ENCODE measurements at regions not wholly inside any gene's neighbourhood (a gene's known extent, or its start where the extent isn't known, plus 50 kb on each side); places are given as distances from the start of the nearest gene placed in this dataset.

DNA sequence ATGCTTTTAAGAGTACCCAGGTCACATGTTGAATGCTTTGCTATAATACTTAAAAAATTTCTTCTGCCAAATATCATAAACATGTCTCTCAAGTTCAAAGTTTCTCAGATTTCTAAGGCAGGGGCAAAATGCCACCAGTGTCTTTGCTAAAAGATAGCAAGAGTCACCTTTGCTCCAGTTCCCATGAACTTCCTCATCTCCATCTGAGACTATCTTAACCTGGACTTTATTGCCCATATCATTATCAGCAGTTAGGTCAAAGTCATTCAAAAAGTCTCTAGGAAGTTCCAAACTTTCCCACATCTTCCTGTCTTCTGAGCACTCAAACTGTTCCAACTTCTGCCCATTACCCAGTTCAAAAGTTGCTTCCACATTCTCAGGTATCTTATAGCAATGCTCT lies 307.6 kb upstream of the TNC start:
- TF ChIP-seq, protein P1, sequence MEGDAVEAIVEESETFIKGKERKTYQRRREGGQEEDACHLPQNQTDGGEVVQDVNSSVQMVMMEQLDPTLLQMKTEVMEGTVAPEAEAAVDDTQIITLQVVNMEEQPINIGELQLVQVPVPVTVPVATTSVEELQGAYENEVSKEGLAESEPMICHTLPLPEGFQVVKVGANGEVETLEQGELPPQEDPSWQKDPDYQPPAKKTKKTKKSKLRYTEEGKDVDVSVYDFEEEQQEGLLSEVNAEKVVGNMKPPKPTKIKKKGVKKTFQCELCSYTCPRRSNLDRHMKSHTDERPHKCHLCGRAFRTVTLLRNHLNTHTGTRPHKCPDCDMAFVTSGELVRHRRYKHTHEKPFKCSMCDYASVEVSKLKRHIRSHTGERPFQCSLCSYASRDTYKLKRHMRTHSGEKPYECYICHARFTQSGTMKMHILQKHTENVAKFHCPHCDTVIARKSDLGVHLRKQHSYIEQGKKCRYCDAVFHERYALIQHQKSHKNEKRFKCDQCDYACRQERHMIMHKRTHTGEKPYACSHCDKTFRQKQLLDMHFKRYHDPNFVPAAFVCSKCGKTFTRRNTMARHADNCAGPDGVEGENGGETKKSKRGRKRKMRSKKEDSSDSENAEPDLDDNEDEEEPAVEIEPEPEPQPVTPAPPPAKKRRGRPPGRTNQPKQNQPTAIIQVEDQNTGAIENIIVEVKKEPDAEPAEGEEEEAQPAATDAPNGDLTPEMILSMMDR (IDR thresholded peaks at IDR 0.05), result no peak
- no peak for TF ChIP-seq EP300 (IDR thresholded peaks at IDR 0.05; ENCODE audit: borderline replicate concordance in 1 of 2, low read depth in 1 of 2, low read length in 1 of 2)
- no peak for TF ChIP-seq RAD21 (IDR thresholded peaks at IDR 0.05; ENCODE audit: low read length)
- no peak for TF ChIP-seq FOXM1 (IDR thresholded peaks at IDR 0.05; ENCODE audit: low read depth)
- no peak for TF ChIP-seq TAF1 (IDR thresholded peaks at IDR 0.05; ENCODE audit: borderline replicate concordance, low read depth, low read length)
- TF ChIP-seq YY1 (IDR thresholded peaks at IDR 0.05; ENCODE audit: low read depth), result no peak
- TF ChIP-seq EZH2phosphoT487 (IDR thresholded peaks at IDR 0.05; ENCODE audit: borderline replicate concordance, low read depth), result no peak
- no peak for TF ChIP-seq TEAD4 (IDR thresholded peaks at IDR 0.05; ENCODE audit: borderline replicate concordance, insufficient read depth)
- TF ChIP-seq RCOR1 (IDR thresholded peaks at IDR 0.05; ENCODE audit: low read length), result no peak

Measured in SK-N-SH (cell line).